AG09309 (cell line): ENCODE measurements at regions not wholly inside any gene's neighbourhood (a gene's known extent, or its start where the extent isn't known, plus 50 kb on each side); places are given as distances from the start of the nearest gene placed in this dataset.
"Not testable (repeated sequence)": the region's sequence is repeated elsewhere in the genome, so short reads cannot be mapped to it uniquely, and the experiment has no call there.

Source experiments
- DNase-seq: peaks from one replicate; pipeline ENCODE4 v3.0.0-alpha.2; 2010; ENCODE audit warnings: low read depth
- H3K4me3 ChIP-seq: 2 replicates; pipeline ENCODE4 v1.5.1; 2011; ENCODE audit warnings: mild to moderate bottlenecking, low read depth, low read length, moderate library complexity; ENCODE audit not compliant: control insufficient read depth
- TF ChIP-seq, protein P1 (sequence below): IDR thresholded peaks from 2 replicates; pipeline ENCODE4 v1.5.1; 2011; ENCODE audit warnings: mild to moderate bottlenecking, low read depth, low read length, inconsistent platforms; ENCODE audit not compliant: insufficient read depth, control insufficient read depth; ENCODE audit errors: missing control alignments

DNA sequence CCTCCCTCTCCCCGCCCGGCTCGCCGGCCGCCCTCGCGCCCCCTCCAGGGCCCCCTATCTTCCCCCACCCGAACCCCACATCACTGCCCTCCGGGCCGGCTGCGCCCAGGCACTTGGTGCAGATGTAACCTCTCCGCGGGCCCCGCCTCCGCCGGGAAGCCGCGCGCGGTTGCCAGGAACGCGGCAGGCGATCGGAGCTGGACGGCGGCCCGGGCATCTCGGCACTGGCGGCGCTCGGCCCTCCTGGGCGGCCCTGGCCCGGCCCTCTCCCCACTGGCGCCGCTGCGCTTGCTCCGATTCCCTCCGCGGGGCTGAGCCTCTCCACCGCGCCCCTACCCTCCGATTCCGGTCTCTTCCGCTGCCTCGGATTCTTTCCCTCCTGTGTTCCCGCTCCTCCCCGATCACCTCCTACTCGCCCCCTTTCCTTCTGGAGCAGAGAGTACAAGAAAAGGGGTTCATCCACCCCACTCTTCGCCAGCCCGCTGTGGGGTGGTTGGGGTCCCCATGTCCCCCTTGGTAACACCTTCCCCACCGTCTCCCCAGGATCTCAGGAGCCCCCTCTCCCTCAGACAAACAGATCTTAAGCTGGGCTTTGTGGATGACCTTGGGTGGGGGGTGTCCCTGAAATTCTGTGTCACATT, 70.6 kb downstream of the C9orf50 start:
- peak; percentile 17 for DNase-seq
- TF ChIP-seq, protein P1, sequence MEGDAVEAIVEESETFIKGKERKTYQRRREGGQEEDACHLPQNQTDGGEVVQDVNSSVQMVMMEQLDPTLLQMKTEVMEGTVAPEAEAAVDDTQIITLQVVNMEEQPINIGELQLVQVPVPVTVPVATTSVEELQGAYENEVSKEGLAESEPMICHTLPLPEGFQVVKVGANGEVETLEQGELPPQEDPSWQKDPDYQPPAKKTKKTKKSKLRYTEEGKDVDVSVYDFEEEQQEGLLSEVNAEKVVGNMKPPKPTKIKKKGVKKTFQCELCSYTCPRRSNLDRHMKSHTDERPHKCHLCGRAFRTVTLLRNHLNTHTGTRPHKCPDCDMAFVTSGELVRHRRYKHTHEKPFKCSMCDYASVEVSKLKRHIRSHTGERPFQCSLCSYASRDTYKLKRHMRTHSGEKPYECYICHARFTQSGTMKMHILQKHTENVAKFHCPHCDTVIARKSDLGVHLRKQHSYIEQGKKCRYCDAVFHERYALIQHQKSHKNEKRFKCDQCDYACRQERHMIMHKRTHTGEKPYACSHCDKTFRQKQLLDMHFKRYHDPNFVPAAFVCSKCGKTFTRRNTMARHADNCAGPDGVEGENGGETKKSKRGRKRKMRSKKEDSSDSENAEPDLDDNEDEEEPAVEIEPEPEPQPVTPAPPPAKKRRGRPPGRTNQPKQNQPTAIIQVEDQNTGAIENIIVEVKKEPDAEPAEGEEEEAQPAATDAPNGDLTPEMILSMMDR = no peak
- peak overlapping the region; percentile 43 for H3K4me3 ChIP-seq

DNA sequence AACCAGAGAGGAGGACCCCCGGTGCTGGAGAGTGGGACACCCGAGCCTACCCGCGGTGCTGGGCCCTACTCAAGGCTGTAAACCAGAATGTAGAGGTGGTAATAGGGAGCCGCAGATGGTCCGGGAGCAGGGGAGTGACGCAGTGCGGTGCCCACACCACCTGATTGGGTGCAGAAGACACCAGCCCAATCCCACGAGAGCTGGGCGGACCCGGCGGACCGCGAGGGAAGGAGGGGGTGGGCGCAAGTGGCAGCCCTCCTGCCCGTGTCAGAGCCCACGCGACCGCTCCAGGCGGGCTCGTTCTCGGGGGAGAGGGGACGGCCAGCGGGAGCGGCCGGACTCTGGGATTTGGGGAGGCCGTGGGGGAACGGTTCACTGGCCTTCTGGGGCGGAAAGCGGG, 71.2 kb downstream of the C9orf50 start:
- DNase-seq = no peak
- peak overlapping the region; percentile 43 for H3K4me3 ChIP-seq
- TF ChIP-seq, protein P1 = no peak

DNA sequence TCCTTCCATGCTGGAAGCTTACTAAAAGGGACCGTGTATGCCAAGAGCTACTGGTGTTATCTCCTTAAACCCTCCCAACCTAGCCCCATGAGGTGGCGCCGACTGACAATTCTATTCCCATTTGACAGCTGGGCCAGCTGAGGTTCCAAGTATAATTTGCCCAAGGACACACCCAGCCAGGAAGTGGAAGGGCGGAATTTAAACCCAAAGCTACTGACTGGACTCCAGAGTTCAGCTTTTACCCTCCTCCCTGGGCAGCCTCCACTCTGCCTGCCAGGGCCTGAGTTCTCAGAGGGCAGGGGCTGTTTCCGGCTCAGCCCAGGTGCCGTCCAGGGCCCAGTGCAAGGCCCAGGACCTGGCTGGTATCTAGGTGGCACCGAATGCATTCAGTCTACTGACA, 71.8 kb downstream of the C9orf50 start:
- H3K4me3 ChIP-seq = no peak overlapping the region
- DNase-seq = no peak

DNA sequence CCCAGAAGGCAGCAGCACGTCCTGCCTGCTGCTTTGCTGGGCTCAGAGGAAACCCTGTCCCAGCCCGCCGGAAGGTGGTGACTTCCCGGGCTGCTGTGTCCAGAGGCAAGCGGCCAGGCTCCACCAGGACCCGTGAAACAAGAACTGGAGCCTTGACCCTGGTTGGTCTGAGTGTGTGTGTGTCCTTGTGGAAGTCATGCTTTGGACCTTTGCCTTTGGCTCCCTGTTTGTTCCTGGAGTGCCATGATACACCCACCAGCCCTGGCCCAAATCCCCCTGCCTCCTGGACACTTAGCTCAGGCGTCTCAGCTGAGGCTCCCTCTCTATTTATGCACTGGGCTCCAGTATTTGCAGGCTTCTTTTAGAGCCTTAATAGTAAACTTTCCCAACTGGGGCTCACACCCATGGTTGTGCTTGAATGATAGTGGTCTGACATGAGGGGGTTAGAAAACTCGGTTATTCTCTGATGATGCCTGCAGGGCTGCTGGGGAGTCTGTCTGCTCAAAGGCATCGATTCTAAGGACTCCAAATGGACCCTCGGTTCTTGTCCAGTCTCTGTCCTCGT, 72.2 kb downstream of the C9orf50 start:
- TF ChIP-seq, protein P1 = no peak
- DNase-seq = no peak

More for the DNA sequence above, 71.8 kb downstream of the C9orf50 start:
- TF ChIP-seq, protein P1 = no peak

DNA sequence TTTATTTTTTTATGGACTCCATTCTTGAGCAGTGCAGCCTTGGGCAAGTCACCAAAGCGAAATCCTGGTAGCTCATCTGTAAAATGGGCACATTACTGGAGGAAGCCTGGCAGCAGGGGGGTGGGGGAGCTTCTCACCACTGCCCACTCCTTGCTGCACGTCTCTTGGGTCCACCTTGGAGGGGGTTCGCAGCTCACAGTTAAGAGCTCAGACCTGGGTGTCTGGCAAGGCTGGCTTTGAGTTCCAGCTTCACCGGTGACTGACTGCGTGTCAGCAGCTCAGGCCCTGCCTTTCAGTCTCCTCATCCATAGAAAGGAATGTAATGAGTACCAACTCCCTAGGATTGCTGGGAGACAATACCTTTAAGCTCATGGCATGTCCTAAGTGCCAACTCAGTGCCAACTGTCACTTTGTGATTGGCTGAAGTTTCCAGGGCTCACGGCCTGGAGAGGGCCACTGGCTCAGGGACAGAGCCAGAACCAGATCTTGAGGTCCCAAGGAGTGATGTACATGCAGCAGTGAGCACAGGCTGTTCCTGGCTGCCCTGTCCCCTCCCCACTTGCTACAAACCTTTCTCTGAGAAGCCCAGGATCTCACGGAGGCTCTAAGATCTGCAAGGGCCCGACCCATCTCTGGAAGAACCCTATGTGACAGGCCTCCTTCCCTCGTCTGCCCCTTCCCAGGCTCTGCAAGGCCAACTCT, 72.9 kb downstream of the C9orf50 start:
- H3K4me3 ChIP-seq = no peak overlapping the region
- TF ChIP-seq, protein P1 = no peak
- DNase-seq = no peak

More for the DNA sequence above, 72.2 kb downstream of the C9orf50 start:
- H3K4me3 ChIP-seq = no peak overlapping the region

DNA sequence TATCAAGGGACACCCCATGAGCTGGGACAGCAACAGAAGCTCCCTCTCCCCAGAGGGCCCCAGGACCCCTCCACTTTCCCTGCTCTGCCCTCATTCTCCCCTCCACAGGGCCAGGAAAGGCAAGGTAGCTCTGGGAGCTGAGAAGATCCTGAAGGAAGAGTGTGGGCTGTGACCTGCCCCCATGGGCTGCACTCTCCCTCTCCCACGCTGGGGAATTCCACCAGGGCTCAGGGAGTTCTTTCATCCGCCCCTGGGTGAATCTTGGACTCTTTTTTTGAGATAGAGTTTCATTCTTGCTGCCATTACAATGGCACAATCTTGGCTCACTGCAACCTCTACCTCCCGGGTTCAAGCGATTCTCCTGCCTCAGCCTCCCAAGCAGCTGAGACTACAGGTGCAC, 73.8 kb downstream of the C9orf50 start:
- DNase-seq = no peak
- no peak overlapping the region for H3K4me3 ChIP-seq
- TF ChIP-seq, protein P1 = no peak

DNA sequence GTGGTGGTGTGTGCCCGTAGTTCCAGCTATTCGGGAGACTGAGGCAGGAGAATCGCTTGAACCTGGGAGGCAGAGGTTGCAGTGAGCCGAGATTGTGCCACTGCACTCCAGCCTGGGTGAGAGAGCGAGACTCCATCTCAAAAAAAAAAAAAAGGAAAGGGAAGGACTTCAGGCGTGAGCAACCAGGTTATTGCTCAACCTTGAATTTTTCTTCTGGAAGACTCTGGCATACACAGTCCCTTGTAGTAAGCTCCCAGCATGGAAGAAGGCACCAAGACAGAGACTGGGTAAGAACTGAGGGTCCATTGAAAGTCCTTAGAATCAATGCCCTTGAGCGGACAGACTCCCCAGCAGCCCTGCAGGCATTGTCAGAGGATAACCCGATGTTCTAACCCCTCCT, 75.0 kb downstream of the C9orf50 start:
- DNase-seq, H3K4me3 ChIP-seq: not testable (repeated sequence)
